PFSK-1 (cell line): ENCODE measurements at regions not wholly inside any gene's neighbourhood (a gene's known extent, or its start where the extent isn't known, plus 50 kb on each side); places are given as distances from the start of the nearest gene placed in this dataset.

Experiments used
- FOXP2 ChIP-seq: optimal IDR thresholded peaks from 2 replicates; pipeline ENCODE3; 2011; ENCODE audit warnings: borderline replicate concordance, control low read depth, inconsistent platforms; ENCODE audit not compliant: insufficient read depth; ENCODE audit errors: extremely low read length, extremely low read depth
- POLR2AphosphoS5 ChIP-seq: IDR thresholded peaks from 2 replicates; pipeline ENCODE4 v1.6.1; 2012; ENCODE audit warnings: low read depth, mild to moderate bottlenecking, control low read depth, low read length, moderate library complexity
- REST ChIP-seq, 2 experiments: IDR thresholded peaks; 2 replicates each; pipeline versions ENCODE4 v1.6.1 to v1.8.0; 2011 to 2012; ENCODE audit warnings: low read depth in 2 of 2, low read length in 2 of 2, control low read depth in 1 of 2, inconsistent platforms in 1 of 2, mild to moderate bottlenecking in 1 of 2, moderate library complexity in 1 of 2; ENCODE audit not compliant: insufficient read depth in 1 of 2
- SIN3A ChIP-seq: IDR thresholded peaks from 2 replicates; pipeline ENCODE4 v1.6.1; 2012; ENCODE audit warnings: mild to moderate bottlenecking, low read length, moderate library complexity, borderline replicate concordance; ENCODE audit not compliant: insufficient read depth
- TAF1 ChIP-seq: IDR thresholded peaks from 2 replicates; pipeline ENCODE4 v1.6.1; 2012; ENCODE audit warnings: low read length, control low read depth, borderline replicate concordance; ENCODE audit not compliant: insufficient read depth

- TF ChIP-seq REST (IDR thresholded peaks at IDR 0.05; ENCODE audit: insufficient read depth in 1 of 2, low read depth in 2 of 2, low read length in 2 of 2) (no peak), POLR2AphosphoS5 (no peak), FOXP2 (no peak), TAF1 (no peak), SIN3A (no peak)
Measured at GRCh38 chr20:48493966-48494365, 333.8 kb downstream of the PREX1 start.

- no peak for TF ChIP-seq POLR2AphosphoS5
- TF ChIP-seq TAF1, result no peak
- no peak for TF ChIP-seq SIN3A
- no peak for TF ChIP-seq REST (IDR thresholded peaks at IDR 0.05; ENCODE audit: insufficient read depth in 1 of 2, low read depth in 2 of 2, low read length in 2 of 2)
- no peak for TF ChIP-seq FOXP2
Measured at GRCh38 chr20:48492715-48493070, 335.1 kb downstream of the PREX1 start.

GRCh38 chr20:48492015-48492714 lies 335.6 kb downstream of the PREX1 start:
- TF ChIP-seq TAF1 (no peak), FOXP2 (no peak), POLR2AphosphoS5 (no peak), REST (IDR thresholded peaks at IDR 0.05; ENCODE audit: insufficient read depth in 1 of 2, low read depth in 2 of 2, low read length in 2 of 2) (no peak), SIN3A (no peak)

- TF ChIP-seq TAF1 (no peak), FOXP2 (no peak), POLR2AphosphoS5 (no peak), REST (IDR thresholded peaks at IDR 0.05; ENCODE audit: insufficient read depth in 1 of 2, low read depth in 2 of 2, low read length in 2 of 2) (no peak), SIN3A (no peak)
Measured at GRCh38 chr20:48490961-48491831, 336.6 kb downstream of the PREX1 start.
